ENCODE measurements at regions not wholly inside any gene's neighbourhood (a gene's known extent, or its start where the extent isn't known, plus 50 kb on each side); places are given as distances from the start of the nearest gene placed in this dataset.

GRCh38 chr2:5459041-5459440, 233.1 kb upstream of the SOX11 start:
- ChIA-PET CTCF (no interaction called here), SMC1A (ENCODE audit: uncharacterized antibody, unreplicated experiment) (no interaction called here), RAD21 (ENCODE audit: unreplicated experiment) (no interaction called here), POLR2A (no interaction called here)
- no peak overlapping the region for H3K4me2 ChIP-seq (ENCODE audit: control insufficient read depth, insufficient read depth)
- no peak overlapping the region for H2AFZ ChIP-seq (ENCODE audit: control insufficient read depth, low read depth, low read length)
- H3K27me3 ChIP-seq (replicated peaks in 1 of 2; ENCODE audit: control insufficient read depth in 2 of 2, insufficient read depth in 2 of 2, low read length in 1 of 2) = no peaks in the 10 kb centered on the region
- H3K4me1 ChIP-seq (ENCODE audit: control insufficient read depth, insufficient read depth, low read length) = no peaks in the 10 kb centered on the region
- BruUV-seq (replicated peaks) = no TSS peak
- in situ Hi-C loops (cut with MboI) (no loop called here), intact Hi-C loops (cut with micrococcal nuclease; ENCODE audit: unreplicated experiment) (no loop called here)
- no peaks in the 10 kb centered on the region for H3K36me3 ChIP-seq (ENCODE audit: control insufficient read depth in 2 of 2, insufficient read depth in 2 of 2, low read length in 1 of 2)
- H3K79me2 ChIP-seq (ENCODE audit: control insufficient read depth, insufficient read depth, low read length) = no peaks in the 10 kb centered on the region
- H3K27ac ChIP-seq (ENCODE audit: control insufficient read depth, insufficient read depth) = no peak overlapping the region
- FAIRE-seq = no peak
- H3K4me3 ChIP-seq = no peak overlapping the region
- WGBS (ENCODE audit: insufficient coverage, insufficient replicate concordance, low lambda C conversion rate, missing lambda C conversion rate) = 28% methylated on average over 6 of the region's 6 CpGs
- no peaks in the 10 kb centered on the region for H3K9me3 ChIP-seq (replicated peaks; ENCODE audit: control insufficient read depth, insufficient read depth, low read length)
- no peak for ATAC-seq
- H3K9ac ChIP-seq (ENCODE audit: control insufficient read depth, insufficient read depth, low read length) = no peak overlapping the region
- H4K20me1 ChIP-seq (ENCODE audit: control insufficient read depth, insufficient read depth) = no peaks in the 10 kb centered on the region
- DNase-seq (ENCODE audit: low read depth, low spot score) = no peak
- TF ChIP-seq PML (IDR thresholded peaks at IDR 0.05; ENCODE audit: low read length) (no peak), E2F4 (IDR thresholded peaks at IDR 0.05; ENCODE audit: low read depth, low read length) (no peak), PKNOX1 (IDR thresholded peaks at IDR 0.05) (no peak), CBX5 (IDR thresholded peaks at IDR 0.05; ENCODE audit: low read depth) (no peak), MYB (IDR thresholded peaks at IDR 0.05; ENCODE audit: borderline replicate concordance, low read depth, low read length) (no peak), TARDBP (IDR thresholded peaks at IDR 0.05; ENCODE audit: borderline replicate concordance) (no peak), SREBF2 (IDR thresholded peaks at IDR 0.05; ENCODE audit: low read length) (no peak), ZBED1 (IDR thresholded peaks at IDR 0.05; ENCODE audit: borderline replicate concordance) (no peak), ZNF622 (IDR thresholded peaks at IDR 0.05) (no peak), TAF1 (IDR thresholded peaks at IDR 0.05; ENCODE audit: borderline replicate concordance, low read depth, low read length) (no peak), FOS (IDR thresholded peaks at IDR 0.05; ENCODE audit: borderline replicate concordance, extremely low read depth, insufficient read length) (no peak)
- TF ChIP-seq, protein P1, sequence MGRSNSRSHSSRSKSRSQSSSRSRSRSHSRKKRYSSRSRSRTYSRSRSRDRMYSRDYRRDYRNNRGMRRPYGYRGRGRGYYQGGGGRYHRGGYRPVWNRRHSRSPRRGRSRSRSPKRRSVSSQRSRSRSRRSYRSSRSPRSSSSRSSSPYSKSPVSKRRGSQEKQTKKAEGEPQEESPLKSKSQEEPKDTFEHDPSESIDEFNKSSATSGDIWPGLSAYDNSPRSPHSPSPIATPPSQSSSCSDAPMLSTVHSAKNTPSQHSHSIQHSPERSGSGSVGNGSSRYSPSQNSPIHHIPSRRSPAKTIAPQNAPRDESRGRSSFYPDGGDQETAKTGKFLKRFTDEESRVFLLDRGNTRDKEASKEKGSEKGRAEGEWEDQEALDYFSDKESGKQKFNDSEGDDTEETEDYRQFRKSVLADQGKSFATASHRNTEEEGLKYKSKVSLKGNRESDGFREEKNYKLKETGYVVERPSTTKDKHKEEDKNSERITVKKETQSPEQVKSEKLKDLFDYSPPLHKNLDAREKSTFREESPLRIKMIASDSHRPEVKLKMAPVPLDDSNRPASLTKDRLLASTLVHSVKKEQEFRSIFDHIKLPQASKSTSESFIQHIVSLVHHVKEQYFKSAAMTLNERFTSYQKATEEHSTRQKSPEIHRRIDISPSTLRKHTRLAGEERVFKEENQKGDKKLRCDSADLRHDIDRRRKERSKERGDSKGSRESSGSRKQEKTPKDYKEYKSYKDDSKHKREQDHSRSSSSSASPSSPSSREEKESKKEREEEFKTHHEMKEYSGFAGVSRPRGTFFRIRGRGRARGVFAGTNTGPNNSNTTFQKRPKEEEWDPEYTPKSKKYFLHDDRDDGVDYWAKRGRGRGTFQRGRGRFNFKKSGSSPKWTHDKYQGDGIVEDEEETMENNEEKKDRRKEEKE (IDR thresholded peaks at IDR 0.05) = no peak
- TF ChIP-seq, protein P2, sequence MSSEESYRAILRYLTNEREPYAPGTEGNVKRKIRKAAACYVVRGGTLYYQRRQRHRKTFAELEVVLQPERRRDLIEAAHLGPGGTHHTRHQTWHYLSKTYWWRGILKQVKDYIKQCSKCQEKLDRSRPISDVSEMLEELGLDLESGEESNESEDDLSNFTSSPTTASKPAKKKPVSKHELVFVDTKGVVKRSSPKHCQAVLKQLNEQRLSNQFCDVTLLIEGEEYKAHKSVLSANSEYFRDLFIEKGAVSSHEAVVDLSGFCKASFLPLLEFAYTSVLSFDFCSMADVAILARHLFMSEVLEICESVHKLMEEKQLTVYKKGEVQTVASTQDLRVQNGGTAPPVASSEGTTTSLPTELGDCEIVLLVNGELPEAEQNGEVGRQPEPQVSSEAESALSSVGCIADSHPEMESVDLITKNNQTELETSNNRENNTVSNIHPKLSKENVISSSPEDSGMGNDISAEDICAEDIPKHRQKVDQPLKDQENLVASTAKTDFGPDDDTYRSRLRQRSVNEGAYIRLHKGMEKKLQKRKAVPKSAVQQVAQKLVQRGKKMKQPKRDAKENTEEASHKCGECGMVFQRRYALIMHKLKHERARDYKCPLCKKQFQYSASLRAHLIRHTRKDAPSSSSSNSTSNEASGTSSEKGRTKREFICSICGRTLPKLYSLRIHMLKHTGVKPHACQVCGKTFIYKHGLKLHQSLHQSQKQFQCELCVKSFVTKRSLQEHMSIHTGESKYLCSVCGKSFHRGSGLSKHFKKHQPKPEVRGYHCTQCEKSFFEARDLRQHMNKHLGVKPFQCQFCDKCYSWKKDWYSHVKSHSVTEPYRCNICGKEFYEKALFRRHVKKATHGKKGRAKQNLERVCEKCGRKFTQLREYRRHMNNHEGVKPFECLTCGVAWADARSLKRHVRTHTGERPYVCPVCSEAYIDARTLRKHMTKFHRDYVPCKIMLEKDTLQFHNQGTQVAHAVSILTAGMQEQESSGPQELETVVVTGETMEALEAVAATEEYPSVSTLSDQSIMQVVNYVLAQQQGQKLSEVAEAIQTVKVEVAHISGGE (CRISPR knock-in tag; IDR thresholded peaks at IDR 0.05) = no peak

Measured in GM12878 (cell line).